ENCODE measurements at regions not wholly inside any gene's neighbourhood (a gene's known extent, or its start where the extent isn't known, plus 50 kb on each side); places are given as distances from the start of the nearest gene placed in this dataset.

DNA sequence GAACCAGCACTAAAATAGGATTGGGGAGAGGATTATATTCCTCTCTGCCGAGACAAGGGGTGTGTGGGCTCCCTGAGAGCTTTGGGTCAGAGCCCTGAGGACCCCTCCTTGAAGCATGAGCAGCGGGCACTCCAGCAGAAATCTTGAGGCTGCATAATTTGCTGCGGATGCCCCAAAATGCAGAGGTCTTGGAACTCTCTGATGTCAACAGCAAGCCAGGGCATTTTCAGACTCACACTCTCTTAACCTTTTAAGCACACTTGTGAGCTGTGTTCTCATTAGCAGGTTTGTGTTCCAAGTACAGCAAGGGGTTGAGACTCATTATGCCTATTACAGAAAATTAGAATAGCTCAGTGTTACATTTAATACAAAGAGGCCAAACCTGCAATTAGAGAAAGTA lies 513.0 kb upstream of the ADAMTS16 start:
- no peak for ATAC-seq (ENCODE audit: insufficient number of reproducible peaks, low FRiP score, low read depth)
- TF ChIP-seq, protein P1, sequence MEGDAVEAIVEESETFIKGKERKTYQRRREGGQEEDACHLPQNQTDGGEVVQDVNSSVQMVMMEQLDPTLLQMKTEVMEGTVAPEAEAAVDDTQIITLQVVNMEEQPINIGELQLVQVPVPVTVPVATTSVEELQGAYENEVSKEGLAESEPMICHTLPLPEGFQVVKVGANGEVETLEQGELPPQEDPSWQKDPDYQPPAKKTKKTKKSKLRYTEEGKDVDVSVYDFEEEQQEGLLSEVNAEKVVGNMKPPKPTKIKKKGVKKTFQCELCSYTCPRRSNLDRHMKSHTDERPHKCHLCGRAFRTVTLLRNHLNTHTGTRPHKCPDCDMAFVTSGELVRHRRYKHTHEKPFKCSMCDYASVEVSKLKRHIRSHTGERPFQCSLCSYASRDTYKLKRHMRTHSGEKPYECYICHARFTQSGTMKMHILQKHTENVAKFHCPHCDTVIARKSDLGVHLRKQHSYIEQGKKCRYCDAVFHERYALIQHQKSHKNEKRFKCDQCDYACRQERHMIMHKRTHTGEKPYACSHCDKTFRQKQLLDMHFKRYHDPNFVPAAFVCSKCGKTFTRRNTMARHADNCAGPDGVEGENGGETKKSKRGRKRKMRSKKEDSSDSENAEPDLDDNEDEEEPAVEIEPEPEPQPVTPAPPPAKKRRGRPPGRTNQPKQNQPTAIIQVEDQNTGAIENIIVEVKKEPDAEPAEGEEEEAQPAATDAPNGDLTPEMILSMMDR (IDR thresholded peaks at IDR 0.05) = no peak
- H3K36me3 ChIP-seq = no peaks in the 10 kb centered on the region

DNA sequence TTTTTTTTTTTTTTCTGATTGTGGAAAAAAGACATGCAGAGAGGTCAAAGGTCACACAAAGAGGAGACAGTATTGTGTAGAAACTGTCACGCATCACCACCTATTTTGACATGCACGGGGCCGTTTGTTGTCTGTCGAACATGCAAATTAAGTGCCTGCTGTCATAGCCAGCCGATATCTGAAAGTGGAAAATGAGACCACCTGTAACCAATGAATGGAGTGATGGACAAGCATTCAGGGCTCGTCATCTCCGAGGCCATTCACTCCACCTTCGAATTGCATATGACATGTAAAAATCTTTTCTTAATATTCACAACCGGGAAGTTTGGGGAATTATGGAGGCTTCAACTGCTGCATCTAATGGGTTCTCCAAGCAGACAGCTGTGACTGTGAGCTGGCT lies 512.2 kb upstream of the ADAMTS16 start:
- no peak for ATAC-seq (ENCODE audit: insufficient number of reproducible peaks, low FRiP score, low read depth)

More for the DNA sequence above, 513.0 kb upstream of the ADAMTS16 start:
- H3K27me3 ChIP-seq (replicated peaks; ENCODE audit: insufficient read depth) = no peaks in the 10 kb centered on the region
- H3K9me3 ChIP-seq = no peaks in the 10 kb centered on the region
- no peak overlapping the region for H3K4me3 ChIP-seq
- no peak for DNase-seq (ENCODE audit: low spot score)
- H3K4me1 ChIP-seq (ENCODE audit: control insufficient read depth in 1 of 2, low read depth in 2 of 2) = no peaks in the 10 kb centered on the region
- no peak overlapping the region for H3K27ac ChIP-seq

DNA sequence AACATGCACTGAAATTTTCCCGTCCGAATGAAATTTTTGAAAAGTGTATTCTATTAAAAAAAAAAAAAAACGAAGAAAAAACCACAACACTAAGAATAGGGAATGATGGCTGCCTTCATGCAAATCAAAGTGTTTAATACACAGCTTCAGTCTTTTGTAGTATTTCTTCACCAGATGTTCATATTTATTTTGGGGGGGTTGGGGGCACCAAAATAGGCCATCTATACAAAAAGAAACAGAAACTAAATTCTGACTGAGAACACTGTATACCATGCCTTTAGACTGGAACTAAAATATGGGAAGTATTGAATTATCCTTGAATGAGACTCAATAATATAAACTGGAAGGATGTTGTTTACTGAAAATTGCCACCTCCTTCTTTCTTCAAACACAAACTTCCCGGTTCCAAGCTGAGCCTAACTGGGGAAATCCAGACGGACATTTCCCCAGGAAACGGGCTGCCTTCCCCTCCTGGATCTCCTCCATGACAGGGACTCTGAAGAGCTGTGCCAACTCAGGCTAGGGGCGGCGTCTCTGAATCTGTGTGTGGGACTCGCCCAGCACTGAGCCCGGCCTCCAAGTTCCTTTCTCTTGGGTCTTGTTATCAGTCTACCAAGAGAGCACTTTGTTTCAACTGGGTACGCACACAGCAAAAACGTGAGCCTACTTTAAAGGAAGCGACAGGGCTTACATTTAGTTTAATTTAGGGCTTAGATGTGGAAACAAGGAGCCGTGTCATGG lies 511.3 kb upstream of the ADAMTS16 start:
- H3K27me3 ChIP-seq (replicated peaks; ENCODE audit: insufficient read depth) = no peaks in the 10 kb centered on the region
- TF ChIP-seq, protein P1 (IDR thresholded peaks at IDR 0.05) = no peak
- no peaks in the 10 kb centered on the region for H3K4me1 ChIP-seq (ENCODE audit: control insufficient read depth in 1 of 2, low read depth in 2 of 2)
- H3K9me3 ChIP-seq = no peaks in the 10 kb centered on the region
- no peak overlapping the region for H3K4me3 ChIP-seq
- H3K27ac ChIP-seq = no peak overlapping the region
- ATAC-seq (ENCODE audit: insufficient number of reproducible peaks, low FRiP score, low read depth) (no peak), DNase-seq (ENCODE audit: low spot score) (no peak)
- no peaks in the 10 kb centered on the region for H3K36me3 ChIP-seq

More for the DNA sequence above, 512.2 kb upstream of the ADAMTS16 start:
- DNase-seq (ENCODE audit: low spot score) = no peak
- H3K4me3 ChIP-seq = no peak overlapping the region
- no peak overlapping the region for H3K27ac ChIP-seq
- H3K27me3 ChIP-seq (replicated peaks; ENCODE audit: insufficient read depth) = no peaks in the 10 kb centered on the region
- TF ChIP-seq, protein P1 (IDR thresholded peaks at IDR 0.05) = no peak
- no peaks in the 10 kb centered on the region for H3K9me3 ChIP-seq
- H3K36me3 ChIP-seq = no peaks in the 10 kb centered on the region
- H3K4me1 ChIP-seq (ENCODE audit: control insufficient read depth in 1 of 2, low read depth in 2 of 2) = no peaks in the 10 kb centered on the region

DNA sequence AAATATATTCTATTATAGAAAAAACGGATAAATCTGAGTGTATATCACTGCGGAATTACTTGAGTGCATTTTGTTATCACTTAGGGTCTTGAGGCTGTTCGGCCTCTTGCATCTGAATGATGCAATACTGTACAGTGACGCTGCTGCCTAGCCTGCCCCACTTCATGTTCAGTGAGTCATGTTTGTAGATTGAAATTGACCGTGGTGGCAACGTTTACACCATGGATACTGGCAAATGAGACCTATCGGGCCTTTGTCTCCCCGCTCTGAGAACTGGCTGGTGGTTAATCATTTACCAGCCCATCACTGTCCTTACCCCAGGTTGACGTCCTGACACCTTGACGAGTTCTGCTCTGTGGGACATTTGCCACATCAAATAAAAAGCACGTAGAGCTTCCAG lies 510.1 kb upstream of the ADAMTS16 start:
- DNase-seq (ENCODE audit: low spot score) (no peak), ATAC-seq (ENCODE audit: insufficient number of reproducible peaks, low FRiP score, low read depth) (no peak)
- Histone ChIP-seq H3K27me3 (replicated peaks; ENCODE audit: insufficient read depth) (no peaks in the 10 kb centered on the region), H3K27ac (no peak overlapping the region), H3K4me3 (no peak overlapping the region), H3K36me3 (no peaks in the 10 kb centered on the region), H3K4me1 (ENCODE audit: control insufficient read depth in 1 of 2, low read depth in 2 of 2) (no peaks in the 10 kb centered on the region), H3K9me3 (no peaks in the 10 kb centered on the region)
- TF ChIP-seq, protein P1 (IDR thresholded peaks at IDR 0.05) = no peak

DNA sequence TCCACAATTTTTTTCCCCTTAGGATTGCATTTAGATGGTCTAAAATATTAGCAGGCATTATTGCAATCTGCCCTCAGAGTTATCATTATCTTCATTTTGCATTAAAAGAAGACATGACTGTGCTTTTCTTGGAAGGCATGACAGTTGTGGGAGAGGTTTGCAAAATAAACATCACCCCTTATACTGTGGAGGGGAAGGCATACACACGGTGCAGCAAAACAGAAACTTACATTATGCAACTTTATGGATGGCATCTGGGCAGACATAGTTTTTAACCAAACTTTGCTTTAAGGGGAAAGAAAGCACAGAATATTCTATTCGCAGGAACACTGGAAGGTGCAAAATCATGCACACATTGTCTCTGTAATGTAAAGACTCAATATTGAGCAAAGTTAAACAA lies 505.8 kb upstream of the ADAMTS16 start:
- no peaks in the 10 kb centered on the region for H3K36me3 ChIP-seq
- ATAC-seq (ENCODE audit: insufficient number of reproducible peaks, low FRiP score, low read depth) = no peak
- no peaks in the 10 kb centered on the region for H3K4me1 ChIP-seq (ENCODE audit: control insufficient read depth in 1 of 2, low read depth in 2 of 2)
- no peaks in the 10 kb centered on the region for H3K27me3 ChIP-seq (replicated peaks; ENCODE audit: insufficient read depth)
- DNase-seq (ENCODE audit: low spot score) = no peak
- H3K9me3 ChIP-seq = no peaks in the 10 kb centered on the region
- no peak overlapping the region for H3K27ac ChIP-seq
- no peak overlapping the region for H3K4me3 ChIP-seq
- TF ChIP-seq, protein P1 (IDR thresholded peaks at IDR 0.05) = no peak

All from thoracic aorta (tissue), 2 donors.